ENCODE measurements at regions not wholly inside any gene's neighbourhood (a gene's known extent, or its start where the extent isn't known, plus 50 kb on each side); places are given as distances from the start of the nearest gene placed in this dataset.
"Not testable (repeated sequence)": the region's sequence is repeated elsewhere in the genome, so short reads cannot be mapped to it uniquely, and the experiment has no call there.

DNA sequence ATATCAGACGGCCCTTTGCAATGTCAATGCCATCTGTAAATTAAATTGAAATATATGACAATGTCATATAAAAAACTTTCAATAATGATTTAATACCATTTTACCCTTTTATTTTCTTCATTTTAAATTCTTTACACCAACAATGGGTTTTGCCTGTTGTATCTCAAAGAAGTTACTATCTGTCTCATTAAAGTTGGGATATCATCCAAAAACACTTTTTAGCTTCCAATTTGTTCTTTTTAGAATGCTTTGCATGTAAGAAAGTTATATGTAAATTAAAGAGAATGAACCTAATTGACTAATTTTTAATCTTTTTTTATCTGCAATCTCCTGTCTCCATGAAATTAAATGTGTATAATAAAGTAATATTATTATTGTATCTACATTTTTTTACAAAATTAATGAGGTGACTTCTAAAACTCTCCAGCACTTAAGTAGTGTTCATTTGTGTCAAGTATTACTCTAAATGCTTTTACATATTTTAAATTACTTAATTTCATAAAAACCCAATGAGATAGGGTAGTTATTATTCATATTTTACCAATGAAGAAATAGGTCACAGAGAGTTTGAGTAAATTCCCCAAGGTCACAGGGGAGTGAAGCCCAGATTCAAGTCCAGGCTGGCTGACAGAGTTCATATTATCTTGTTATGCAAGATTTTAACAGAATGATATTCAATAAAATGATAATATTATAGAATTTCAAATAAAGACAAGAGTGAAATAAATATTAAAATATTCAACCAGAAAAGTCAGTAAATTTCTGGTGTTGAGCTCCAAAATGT lies 673.0 kb upstream of the FLRT2 start:
- DNase-seq = no peak

DNA sequence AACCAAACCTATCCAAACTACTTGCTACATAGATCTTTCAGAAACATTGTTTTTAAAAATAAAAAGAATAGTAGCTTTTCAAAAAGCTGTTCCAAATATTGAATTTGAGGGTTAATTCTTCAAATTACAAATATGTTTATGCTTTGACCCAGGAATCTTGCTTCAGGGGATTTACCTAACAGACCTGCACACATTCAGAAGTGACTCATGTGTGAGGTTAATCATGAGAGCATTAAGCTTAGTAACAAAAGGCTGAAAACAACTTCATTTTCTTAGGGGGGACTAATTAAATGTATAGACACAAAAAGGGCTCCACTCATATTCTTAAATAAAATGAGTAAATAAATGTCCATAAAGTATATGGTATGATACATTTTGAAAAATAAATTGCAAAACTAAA lies 672.4 kb upstream of the FLRT2 start:
- no peak for DNase-seq

DNA sequence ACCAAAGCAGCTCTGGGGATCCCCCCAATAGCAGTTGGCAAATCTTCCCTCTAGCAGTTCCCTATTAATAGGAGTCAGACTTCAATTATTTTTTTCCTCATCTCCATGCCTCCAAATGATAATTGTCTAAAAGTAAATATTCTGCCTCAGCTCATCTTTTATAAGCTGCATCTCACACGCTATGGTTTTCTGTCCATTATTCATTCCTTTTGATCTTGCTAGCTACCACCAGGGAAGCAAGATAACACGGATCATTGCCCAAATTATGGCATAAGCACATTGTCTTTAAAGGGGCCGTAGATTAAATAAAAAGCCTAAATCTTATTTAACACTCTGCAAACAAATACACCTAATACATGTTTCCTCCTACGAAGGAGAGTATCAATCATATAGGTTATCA lies 670.8 kb upstream of the FLRT2 start:
- no peak for DNase-seq

DNA sequence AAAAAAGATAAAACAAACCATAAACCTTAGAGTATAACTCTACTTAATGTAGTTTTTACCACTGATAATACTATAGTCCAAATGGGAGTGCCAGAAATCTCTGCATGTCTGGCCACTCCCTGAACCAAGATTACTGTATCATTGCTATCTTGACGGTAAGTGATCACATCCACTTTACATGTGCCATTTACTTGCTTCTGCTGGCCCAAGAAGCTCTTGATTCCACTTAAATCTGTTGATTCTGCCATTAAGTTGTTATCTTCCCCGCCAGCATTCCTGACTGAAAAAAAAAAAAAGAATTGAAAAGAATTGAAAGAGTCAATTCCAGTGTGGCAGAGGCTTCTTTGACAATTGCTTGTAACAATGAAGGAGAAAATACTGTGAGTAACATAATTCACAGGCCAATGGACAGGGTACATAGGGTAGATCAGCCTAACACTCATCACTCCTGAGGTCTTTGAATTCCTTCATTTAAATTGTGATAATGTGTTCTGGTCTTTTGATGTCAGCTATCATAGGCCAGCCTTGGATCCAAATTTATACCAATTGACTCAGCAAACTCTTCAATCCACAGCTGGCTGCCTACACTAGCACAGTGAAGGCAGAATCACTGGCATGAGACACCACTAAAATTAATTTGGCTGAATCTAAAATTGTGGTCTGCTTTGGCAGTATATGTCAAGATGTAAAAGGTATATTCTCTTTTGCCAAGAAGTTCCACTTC lies 665.2 kb upstream of the FLRT2 start:
- no peak for DNase-seq

DNA sequence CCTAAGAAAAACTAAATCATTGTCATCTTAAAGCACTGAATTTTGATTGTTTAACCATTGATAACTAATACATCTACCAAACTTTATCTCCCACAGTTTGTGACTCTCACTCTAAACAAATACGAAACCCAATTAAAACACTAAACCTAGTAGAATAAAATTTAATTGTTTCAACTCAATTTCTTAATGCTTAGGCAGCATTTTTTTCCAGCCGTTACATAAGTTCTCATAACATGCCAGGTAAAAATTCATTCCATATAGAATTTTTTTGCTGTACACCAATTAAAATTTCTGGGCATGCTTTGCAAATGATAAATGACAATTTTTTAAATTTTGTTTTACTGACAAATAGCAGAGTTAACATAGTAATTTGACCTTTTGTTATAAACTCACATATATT lies 658.2 kb upstream of the FLRT2 start:
- no peak for DNase-seq

DNA sequence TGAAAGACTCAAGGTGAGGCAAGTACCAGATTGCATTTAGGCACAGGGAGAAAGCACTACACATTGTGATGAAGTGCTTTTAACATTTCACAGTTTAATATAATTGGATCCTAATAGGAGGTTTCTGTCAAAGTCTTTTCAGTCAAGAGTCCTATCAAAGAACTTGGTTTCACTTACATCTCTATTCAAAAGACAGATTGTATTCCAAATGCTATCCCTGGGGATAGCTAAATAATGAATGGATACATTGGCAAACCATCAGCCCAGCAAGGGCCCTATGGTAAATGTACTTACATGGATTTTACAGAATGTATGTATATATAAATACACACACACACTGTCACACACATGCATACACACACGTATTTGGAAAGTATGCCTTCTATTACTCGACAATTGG lies 655.5 kb upstream of the FLRT2 start:
- DNase-seq = no peak

DNA sequence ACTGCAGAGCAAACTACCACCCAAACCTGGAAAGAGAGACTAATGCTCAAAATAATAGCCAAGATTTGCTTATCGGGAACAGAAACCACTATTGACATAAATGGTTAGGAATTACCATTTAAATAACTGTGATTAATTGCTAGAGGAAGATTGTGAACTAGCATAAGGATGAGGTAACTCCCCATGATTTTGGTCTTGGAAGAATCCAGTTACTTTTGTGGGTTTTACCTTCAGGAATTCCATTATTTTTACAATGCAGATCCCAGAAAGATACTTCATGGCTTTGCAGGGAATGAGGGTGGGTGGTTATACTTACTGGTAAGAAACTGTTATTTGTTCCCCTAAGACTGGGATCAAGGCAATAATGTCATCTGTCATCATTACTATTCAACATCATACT lies 652.9 kb upstream of the FLRT2 start:
- no peak for DNase-seq

DNA sequence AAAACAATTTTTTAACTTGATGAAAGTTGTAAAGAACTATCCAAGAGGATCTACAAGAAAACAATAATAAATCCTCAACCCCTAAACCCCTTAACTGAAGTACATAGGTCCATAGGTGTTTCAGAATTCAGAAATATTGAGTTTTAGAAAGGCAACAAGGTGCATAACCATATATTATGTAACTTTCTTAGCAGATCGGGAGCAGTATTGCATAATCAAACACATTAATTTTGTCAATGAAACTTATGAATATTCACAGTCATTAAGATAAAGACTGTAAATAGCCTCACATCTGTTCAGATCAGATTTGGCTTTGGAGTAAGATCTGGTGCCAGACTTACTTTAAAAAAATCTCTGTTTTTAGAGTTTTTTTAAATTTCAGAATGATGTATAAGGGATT lies 647.1 kb upstream of the FLRT2 start:
- DNase-seq = no peak

DNA sequence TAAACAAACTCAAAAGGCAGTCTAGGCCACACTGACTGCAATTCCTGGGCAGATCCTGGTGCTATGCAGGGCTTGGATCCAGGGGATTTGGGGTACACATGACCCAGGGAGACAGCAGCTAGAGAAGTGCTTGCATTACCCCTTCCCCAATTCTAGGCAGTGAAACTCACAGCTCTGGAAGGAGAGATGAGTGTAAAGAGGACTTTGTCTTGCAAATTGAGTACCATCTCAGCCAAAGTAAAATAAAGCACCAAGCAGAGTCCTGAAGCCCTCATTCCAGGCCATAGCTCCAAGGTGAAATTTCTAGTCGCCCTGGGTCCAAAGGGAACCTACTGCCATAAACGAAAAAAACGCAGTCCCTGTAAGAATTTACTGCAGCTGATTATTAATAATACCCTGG lies 644.9 kb upstream of the FLRT2 start:
- DNase-seq = no peak

DNA sequence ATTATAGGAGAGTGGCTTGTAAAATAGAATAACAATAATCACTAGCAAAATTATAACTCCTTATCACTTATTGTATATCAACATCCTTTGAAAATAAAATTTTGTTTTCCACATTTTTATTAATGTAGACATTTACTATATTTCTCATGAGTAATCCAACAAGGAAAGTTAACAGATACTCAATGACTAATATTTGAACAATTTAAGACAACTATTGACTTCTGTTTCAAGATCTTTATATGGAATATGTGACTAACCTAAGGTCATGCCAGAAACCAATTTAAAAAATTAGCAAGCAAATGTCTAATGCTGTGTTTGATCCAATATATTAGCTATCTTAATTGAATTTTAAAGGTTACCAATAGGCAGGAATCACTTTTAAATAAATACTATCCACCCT lies 638.5 kb upstream of the FLRT2 start:
- no peak for DNase-seq

DNA sequence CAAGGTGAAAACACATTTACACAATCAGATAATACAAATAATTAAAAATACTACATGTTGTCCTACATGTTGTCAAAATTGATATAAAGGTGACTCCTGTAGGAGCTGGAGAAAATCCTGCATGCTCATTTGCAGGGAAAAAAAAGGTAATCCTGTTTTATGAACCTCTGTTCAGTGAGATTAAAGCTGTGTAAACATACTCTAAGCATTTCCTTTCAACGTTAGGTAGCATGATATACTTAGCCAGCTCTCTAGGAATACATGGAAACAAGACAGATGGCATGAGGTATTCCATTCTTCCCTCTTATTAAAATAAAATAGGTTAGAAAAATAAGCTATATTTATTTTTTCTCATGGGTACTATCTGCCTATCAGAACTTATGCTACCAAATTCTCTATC lies 635.7 kb upstream of the FLRT2 start:
- no peak for DNase-seq

DNA sequence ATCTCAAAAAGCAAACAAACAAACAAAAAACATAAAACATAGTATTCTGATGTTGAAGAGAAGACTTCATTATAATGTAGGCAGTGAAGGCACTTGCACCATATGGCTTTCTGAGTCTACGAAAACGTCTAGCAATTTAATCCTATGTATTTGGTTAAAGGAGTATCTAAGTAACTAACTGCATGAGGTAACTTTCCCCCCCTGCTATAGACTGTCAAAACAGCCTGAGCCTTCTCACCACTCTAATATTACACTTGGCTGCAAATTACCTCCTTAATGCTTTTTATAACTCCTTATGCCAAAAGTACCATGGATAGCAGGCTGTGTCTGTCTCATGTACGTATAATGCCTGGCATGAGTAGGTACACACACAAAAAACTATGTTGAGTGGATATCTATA lies 607.6 kb upstream of the FLRT2 start:
- DNase-seq = no peak

DNA sequence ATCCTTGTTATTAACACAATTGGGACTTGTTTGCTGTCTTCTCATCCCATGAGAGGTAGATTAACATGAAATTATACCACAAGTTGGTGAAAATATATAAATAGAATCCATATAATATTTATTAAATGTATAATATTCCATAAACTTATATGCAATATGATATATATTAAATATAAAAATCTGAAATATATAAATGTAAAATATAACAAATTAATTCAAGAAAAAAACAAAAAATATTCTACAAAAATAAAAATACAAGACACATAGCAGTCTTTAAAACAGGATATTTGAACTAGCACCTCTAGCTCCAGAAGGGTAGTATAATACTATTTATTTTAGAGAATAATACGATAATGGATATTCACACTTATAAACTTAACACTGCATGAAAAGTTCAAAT lies 603.3 kb upstream of the FLRT2 start:
- DNase-seq = no peak

DNA sequence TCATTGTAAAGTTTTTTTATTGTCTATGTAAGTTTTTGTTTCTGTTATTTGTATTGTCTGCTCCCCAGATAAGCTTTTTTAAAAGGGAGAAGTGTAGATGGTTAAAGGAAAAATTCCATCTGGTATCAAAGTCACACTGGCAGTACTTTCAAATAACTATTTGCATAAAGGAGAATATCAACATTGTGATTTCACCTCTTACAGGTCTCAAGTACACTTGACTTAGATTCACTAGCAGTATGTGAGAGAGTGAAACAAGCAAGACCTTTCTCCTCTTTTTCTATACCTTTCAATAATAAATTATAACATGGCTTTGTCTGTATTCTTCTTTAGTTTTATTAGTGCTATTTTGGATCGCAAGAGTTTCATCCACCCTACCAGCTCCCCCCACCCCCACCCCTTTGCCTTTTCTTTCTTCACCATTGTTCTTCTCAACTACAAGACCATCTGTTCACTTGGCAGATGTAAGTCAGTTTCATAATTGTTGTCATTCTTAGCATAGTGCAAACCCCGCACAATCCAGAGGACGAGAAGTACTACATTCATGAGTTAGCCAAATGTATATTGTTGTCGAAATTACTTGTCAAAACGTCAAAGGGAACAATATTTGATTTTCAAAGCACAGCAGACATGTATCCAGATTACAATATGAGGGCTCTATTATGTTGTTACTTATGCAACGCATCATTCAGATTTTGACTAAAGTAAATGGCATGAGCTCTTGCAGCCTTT lies 602.7 kb upstream of the FLRT2 start:
- DNase-seq = no peak

DNA sequence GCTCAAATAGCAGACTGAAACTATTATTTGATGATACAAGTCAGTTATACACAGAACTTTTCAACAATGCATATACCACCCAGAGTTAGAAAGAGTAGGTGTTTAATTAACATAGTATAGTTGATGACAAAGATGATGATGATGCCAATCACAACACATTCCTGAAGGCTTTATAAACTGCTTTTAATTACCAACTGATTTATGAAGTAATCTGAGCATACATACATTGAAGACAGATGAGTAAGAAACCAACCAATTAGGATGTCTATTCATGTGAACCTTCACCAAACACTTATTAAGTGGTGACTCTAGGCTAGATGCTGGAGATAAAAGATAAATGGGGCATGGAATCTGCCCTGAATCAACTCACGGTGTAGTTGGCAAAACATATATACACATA lies 600.9 kb upstream of the FLRT2 start:
- no peak for DNase-seq

DNA sequence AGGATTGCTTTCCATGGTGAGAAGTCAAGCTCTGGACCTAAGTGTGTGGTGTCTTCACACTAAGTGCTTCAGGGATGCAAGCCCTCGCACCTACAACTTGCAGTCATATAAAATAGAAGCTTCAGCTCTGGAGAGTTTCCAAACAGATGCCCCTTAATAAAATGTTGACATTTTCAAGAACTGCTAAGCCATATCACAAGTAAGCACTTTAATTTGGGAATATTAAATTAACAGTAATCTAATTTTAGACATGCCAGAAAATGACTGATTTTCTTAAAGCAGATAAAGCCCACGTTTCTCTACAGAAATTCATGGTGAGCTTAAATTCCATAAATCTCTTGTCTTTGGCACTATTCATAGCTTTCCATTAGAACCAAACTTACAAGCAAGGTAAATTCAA lies 600.1 kb upstream of the FLRT2 start:
- no peak for DNase-seq

DNA sequence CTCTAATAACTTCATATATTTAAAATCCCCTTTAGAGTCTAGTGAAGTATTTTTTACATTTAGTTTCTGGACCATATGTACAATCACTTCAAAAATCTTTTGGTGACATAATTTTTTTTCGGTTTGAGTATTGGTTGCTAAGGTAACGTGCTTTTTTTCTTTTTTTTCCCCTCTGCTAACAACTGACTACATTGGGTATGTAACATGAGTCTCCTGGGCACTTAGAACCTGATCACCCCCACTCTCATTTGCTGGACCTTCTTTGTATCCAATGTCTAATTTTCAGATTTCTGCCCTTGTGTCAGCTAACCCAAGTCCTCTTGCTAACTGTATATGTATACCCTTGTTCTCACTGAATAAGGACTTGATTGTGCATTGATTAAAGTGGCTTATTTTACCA lies 592.9 kb upstream of the FLRT2 start:
- no peak for DNase-seq

DNA sequence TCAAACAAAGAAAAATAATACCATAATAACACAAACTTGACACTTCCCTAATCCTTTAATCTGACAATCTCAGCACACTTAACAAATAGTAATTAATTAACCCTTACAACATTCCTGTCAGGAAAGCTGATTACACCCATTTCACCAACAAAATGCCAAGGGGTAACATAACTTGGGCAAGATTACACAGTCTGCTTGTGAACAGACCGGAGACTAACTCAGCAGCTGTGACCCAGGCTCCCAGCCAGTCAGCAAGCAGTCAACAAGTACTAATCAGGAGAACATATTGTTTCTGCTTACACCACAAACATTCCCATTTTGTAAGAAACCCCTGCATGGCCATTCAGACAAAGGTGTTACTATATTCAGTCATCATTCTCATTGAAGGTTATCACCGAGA lies 592.5 kb upstream of the FLRT2 start:
- no peak for DNase-seq

DNA sequence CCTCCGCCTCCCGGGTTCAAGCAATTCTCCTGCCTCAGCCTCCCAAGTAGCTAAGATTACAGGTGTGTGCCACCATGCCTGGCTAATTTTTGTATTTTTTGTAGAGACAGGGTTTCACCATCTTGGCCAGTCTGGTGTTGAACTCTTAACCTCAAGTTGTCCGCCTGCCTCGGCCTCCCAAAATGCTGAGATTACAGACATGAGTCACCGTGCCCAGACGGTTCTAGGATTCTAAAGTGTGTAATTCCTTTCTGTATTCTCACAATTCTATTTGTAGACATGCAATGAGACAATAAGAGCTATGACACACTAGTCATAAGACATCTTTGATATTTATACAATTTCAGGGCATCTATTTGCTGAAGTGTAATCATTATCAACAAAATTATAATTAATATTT lies 585.0 kb upstream of the FLRT2 start:
- not testable (repeated sequence) for DNase-seq

DNA sequence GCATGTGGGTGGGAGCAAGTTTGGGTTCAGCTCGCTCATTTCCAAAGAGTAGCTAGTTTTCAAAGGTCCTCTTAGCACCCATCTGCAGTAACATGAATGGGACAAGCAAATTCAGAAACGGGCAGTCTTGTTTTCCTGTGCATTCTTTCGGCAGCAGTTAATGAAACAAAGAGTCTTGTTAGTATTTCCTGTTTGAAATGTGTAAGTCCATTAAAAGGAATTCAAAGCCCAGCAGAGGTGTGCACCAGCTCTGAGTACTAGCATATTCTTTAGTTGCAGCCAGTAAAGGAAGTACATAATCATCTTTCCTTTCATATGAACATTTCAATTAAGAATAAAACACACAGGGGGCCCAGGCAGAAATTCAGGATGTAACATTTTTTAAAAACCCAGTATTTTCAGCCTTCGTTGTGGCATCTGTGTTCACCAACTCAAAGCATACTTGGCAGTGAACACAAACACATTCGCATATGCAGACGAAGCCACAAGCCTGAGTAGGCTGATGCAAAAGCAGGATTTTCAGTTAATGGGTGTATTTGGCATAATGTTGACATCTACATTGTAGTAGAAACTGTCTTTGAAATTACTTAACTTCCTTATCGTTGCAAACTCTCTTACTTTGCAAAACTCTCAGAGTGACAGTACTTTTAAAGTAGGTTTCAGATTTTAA lies 570.0 kb upstream of the FLRT2 start:
- no peak for DNase-seq

DNA sequence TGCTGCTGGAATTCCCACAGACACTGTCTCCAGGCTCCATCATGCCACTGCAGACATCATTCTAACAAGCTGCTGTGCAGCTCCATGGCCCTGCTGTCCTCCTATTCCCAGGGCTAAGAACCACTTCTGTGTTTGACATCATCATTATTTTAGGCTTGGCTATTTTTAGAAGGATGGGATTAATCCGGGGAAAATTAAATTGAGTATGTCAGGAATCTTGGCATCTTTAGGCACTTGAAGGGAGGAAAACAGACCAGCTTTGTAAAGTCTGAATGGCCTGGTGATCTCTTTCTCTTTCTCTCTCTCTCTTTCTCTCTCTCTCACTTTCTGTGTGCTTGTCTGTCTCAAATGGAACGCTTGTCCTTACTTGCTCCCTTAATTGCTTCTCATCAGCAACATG lies 568.3 kb upstream of the FLRT2 start:
- DNase-seq = no peak

DNA sequence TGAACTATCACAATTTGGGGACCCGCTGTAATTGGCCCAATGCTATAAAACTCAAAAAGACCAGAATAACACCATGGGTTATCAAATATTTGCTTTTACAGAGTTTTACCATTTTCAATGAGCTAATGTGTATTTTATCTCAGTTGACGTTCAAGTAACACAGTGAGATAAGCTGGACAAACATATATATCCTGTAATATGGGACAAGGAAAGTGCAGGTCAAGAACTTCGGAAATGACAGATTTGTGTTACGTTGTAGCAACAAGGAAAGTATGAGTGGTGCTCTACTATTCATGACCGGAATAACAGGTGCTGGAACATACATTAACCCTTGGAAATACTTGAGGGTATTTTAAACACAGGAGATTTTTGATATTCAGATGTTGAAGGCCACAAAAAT lies 566.4 kb upstream of the FLRT2 start:
- no peak for DNase-seq

DNA sequence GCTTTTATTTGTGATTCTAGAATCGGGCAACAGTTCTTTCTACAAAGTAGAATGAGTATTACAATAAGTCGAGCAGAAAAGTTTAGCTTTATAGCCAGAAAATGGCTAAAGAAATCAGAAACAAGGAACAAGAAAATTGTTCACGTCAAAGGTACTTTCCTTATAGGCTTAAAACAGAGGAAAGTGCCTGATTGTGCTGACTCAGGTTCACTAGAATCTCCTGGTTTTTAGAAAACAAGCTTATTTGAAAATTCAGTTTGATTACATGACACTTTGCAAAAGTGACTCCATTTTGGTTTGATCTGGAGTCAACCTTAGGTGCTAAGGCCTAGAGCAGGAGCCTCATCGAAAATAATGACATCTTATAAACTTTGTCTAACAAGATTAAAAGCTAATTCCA lies 564.7 kb upstream of the FLRT2 start:
- DNase-seq = no peak
